NCI-H82 (cell line): ENCODE measurements at regions not wholly inside any gene's neighbourhood (a gene's known extent, or its start where the extent isn't known, plus 50 kb on each side); places are given as distances from the start of the nearest gene placed in this dataset.
"Not testable (repeated sequence)": the region's sequence is repeated elsewhere in the genome, so short reads cannot be mapped to it uniquely, and the experiment has no call there.

Experiments
- DNase-seq: peaks from one replicate; lab custom pipeline; 2025; lab: John Stamatoyannopoulos, UW

- DNase-seq = no peak
These were observed 1120.0 kb upstream of the CDH10 start for GRCh38 chr5:25764733-25765132.

DNA sequence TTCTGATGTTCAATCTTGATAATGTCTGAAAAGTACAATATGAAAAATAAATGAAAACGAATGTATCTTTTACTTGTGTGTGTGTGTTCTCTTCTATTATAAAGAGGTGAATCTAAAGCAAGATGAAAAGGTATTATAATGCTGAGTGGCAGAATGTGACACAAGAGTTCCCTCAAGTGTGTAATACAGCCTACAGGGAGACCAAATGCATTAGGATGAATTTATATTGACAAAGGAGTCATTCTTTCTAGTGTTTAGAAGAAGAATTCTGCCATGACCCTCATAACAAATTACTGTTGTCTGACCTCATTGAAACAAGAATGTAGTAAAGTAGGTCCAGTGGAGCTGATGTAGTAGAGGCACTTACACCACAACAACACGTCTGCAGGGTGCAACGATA, 1119.0 kb upstream of the CDH10 start:
- no peak for DNase-seq

- peak; percentile 2 for DNase-seq
These were observed 1110.1 kb upstream of the CDH10 start for GRCh38 chr5:25754895-25755294.

DNA sequence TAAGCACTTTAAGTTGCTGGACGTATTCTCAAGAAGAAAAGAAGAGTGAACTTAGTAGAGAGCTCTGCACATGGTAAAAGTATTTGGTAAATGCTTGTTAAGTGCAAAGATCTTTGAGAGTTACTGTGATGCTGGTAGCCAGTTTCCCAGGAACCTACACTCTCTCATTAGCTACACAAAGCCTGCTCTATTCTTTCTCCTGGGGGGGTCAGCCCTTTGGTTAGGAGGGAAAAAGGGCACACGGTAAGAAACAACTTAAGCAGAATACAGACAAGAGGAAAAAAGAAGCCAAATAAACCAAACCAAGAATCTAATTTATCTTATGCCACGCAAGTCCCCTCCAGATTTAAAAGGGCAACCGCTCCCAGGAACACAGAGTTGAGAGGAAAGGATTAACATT, 1100.1 kb upstream of the CDH10 start:
- no peak for DNase-seq

- no peak for DNase-seq
These were observed 1071.9 kb upstream of the CDH10 start for GRCh38 chr5:25716680-25717079.

- DNase-seq = peak; percentile 16
These were observed 1068.5 kb upstream of the CDH10 start for GRCh38 chr5:25713259-25713658.

DNA sequence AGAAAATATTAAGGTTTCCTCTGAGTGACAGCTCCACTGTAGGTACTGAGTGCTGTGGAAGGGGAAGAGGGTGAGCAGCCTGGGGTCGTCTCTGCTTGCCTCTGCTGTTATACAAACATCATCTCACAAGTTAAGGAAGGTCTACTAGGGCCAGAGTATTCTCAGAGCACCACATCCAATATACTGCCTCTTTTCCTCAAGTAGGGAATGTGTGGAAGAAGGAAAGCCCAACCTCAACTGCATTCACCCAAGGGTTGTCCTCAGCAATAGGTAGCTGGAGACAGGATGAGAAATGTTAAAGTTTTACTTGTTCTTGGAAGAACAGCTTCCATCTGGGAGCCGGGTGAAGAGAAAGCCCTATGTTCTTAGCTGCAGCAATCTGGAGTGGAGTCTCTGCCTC, 1062.3 kb upstream of the CDH10 start:
- no peak for DNase-seq

GRCh38 chr5:25701936-25702335, 1057.2 kb upstream of the CDH10 start:
- DNase-seq = no peak

- DNase-seq = no peak
These were observed 1050.0 kb upstream of the CDH10 start for GRCh38 chr5:25694801-25695200.

DNA sequence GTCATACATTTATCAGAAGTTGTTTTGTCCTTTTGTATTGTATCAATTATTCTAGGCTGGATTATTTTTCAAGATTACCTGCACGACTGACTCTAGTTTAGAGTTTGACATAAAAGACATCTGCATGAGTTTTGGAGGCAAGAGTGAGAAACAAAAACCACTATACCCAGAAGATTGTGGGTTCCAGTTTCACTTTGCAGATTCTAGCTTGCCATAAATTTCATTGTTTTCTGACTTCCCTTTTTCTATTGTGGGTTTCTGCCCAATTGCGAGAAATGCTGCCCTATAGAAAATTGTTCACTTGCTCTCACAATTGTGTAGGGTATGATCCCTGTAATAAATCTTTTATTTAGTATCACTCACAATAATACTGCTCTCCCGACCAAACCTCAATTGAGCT, 1043.4 kb upstream of the CDH10 start:
- DNase-seq = no peak

DNA sequence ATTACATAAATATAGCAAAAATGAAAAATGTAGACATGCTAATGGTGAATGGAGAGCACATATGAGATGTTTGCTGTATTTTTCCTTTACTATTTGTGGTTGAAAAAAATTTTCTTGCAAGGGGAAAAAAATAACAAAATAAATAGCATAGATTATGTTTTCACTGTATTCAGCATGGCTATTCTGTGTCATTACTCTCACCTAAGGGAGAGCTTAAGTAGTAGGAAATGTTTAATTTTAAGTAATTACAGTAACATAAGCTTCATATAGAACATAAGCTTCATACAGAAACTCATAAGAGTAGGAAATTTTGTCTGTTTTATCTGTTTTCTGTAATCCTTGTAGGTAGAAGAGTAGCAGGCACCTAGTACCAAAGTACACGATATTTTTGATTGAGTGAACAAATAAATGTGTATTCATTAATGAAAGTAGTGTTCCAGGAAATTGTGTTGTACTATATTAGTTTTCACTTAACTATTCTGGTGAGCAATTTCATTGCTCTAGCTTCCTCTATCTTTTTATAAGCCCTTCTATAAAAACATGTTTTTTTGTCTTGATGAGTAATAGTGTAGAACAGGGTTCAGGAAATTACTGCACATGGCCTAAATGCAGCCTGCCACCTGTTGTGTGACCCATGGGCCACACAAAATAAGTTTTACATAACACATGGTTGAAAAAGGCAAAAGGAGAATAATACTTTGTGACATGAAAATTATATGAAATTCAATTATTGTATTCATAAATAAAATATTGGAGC, 1025.0 kb upstream of the CDH10 start:
- no peak for DNase-seq

- DNase-seq = no peak
These were observed 1017.8 kb upstream of the CDH10 start for GRCh38 chr5:25662610-25663009.

GRCh38 chr5:25650316-25650715, 1005.5 kb upstream of the CDH10 start:
- DNase-seq = not testable (repeated sequence)

DNA sequence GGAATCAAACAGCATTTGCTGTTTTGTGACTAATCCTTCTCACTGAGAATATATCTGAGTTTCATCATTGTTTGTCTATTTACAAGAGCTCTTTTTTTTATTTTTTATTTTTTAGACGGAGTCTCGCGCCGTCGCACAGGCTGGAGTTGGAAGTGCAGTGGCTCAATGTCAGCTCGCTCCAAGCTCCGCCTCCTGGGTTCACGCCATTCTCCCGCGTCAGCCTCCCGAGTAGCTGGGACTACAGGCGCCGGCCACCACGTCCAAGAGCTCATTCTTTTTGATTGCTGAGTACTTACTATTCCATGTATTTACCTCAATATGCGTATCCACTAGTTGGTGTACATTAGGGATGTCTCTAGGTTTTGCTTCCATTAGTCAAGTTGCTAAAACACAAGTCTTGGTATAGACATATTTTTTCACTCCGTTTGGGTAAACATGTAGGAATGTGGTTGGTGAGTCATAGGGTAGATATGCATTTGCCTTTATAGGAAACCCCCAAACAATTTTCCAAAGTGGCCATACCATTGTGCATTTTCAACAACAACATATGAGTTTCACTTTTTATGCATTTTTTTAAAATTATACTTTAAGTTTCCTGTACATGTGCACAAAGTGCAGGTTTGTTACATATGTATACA, 1005.0 kb upstream of the CDH10 start:
- no peak for DNase-seq

- DNase-seq = peak; percentile 32
These were observed 1001.9 kb upstream of the CDH10 start for GRCh38 chr5:25646421-25647341.

GRCh38 chr5:25641124-25641523, 996.3 kb upstream of the CDH10 start:
- no peak for DNase-seq

DNA sequence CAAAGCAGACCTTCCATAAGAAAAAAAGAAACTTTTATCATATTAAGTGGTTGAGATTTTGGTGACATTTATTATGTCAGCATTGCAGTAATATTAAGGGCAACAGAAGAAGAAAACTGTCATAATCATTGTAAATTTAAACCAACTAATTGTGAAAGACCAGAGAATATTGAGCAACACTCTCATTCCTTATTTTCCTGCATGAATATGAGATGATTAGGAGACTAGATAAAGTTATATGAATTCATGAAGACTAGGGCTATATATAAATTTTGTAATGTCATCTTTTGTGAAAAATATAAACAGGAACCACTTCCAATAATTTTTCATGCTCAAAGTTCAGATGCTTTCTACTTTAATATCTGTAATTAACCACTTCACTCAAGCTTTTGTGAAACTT, 974.5 kb upstream of the CDH10 start:
- no peak for DNase-seq

DNA sequence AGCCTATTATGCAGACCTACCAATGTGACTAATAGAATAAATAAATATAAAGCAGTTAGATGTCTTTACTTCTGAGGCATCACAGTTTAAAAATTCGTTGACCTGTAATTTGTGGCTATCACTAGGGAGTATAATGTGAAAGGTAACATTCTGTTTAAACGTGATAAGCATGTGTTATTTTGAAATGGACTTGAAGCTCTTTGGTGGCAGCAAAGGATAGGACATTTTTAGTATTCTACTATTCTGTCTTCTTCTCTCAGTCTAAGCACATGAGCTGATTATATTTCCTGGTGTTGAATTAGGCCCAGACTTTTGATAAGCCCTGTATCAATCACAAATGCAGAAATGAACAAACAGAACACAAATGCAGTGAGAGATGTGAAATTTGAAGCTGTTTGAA, 974.0 kb upstream of the CDH10 start:
- DNase-seq = no peak

- DNase-seq = no peak
These were observed 969.7 kb upstream of the CDH10 start for GRCh38 chr5:25614466-25614865.

DNA sequence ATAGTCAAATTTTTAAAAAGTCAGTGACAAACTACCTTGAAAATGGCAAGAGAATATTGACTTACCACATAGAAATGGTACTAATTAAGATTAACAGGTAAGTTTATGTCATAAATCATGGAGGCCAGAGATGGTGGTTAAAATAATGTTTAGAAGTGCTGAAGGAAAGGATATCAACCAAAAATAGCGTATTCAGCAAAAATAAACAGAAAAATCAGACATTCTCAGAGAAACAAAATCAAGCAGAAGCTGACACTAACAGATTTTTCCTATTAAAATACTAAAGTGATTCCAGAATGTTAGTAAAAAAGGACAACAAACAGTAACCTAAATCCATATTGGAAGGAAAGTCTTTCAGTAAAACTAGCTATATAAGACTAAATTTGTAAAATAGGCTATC, 959.9 kb upstream of the CDH10 start:
- DNase-seq = no peak

GRCh38 chr5:25579111-25579510, 934.3 kb upstream of the CDH10 start:
- no peak for DNase-seq

DNA sequence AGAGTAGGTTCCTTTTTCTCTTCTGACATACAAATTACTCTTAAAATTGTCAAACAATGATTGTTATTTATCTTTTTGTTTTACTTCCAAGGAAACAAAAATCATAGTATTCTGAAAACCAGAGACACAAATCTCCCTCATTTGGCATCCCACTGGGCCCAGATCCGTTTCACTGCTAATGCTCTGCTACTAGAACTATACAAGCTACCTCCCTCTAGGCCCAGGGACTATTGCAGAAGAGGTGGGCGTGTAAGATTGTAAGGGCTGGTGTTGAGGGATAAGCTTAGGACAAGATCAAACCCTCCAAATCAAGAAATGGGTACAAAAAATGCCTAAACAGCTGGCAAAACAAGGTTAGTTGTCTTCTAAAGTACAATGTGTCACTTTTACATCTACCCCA, 928.9 kb upstream of the CDH10 start:
- DNase-seq = no peak

GRCh38 chr5:25570067-25570583, 925.3 kb upstream of the CDH10 start:
- DNase-seq = no peak
